Islet precursor cell (in vitro differentiated cells): ENCODE measurements at regions not wholly inside any gene's neighbourhood (a gene's known extent, or its start where the extent isn't known, plus 50 kb on each side); places are given as distances from the start of the nearest gene placed in this dataset.
"Not testable (repeated sequence)": the region's sequence is repeated elsewhere in the genome, so short reads cannot be mapped to it uniquely, and the experiment has no call there.

Experiments used
- DNase-seq: peaks from one replicate; pipeline ENCODE4 v3.0.0-alpha.2; 2018

GRCh38 chr16:88325976-88326375 is 56.8 kb upstream of the ZNF469 start:
- DNase-seq: no peak

GRCh38 chr16:88326611-88327485 is 55.9 kb upstream of the ZNF469 start:
- DNase-seq: no peak

DNA sequence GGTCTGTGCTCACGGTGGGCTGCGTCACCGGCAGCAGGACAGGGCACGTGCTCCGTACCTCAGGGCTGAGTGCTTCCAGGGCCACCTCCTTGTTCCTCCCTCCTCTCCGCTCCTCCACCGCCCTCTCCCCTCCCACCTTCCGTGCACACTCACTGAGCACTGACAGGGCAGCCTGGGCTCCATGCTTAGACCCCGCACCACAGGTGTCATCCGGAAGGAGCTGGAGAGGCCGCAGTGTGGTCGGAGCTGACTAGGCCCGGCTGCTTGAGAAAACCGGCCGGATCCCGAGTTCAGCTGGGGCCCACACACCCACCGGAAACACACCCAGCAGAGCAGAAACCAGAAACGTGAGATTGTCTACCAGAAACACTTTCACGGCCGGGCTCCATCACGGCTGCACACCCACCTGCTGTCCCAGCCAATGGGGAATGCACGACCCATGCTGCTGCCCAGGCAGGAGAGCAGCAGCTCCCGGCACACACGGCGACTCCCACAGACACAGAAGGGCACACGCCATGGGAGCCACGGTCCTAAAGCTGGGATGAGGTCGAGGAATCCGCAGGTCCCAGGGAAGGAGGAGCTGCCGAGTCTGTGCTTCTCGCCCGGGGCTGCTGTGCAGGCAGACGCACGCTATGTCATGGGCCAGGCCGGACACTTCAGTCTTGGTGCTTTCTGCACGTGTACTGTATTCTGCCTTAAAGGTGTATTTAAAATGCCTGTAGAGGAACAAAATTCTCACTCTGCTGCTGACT is 55.0 kb upstream of the ZNF469 start:
- no peak for DNase-seq

DNA sequence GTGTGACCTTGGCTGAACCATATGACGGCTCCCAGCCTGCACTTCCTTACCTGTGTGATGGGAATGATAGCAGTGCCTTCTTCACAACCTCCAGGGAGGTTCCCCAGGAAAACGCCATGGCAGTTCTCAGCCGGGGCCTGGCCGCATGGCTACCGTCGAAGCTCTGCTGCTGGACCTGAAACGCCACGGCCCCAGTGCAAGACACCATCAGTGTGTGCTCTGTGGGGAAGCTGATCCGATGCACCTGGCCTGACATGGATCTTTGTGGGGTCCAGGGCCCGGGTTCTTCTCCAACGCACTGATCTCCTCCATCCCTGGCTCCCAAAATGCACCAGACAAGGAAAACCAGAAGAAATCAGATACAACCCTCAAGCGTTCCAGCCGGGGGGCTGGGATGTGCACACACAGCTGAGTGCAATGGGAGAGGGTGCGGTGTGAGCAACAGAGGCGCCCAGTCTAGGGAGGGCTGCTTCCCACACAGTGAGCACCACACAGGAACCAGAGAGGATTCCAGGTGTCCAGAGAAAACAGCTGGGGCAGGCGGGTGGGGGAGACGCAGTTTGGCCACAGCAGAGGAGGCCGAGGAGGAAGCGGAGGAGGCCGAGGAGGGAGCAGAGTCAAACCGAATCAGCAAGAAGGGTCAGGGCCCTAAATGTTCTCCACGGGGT is 54.3 kb upstream of the ZNF469 start:
- no peak for DNase-seq

GRCh38 chr16:88329726-88330700 is 52.7 kb upstream of the ZNF469 start:
- DNase-seq: no peak

- no peak for DNase-seq
These were observed 51.5 kb upstream of the ZNF469 start for GRCh38 chr16:88330971-88331890.

- peak; percentile 83 for DNase-seq
These were observed 50.5 kb upstream of the ZNF469 start for GRCh38 chr16:88331989-88332920.

- DNase-seq: not testable (repeated sequence)
These were observed 49.6 kb upstream of the ZNF469 start for GRCh38 chr16:88332921-88333825.
